GM21723 (cell line): ENCODE measurements at regions not wholly inside any gene's neighbourhood (a gene's known extent, or its start where the extent isn't known, plus 50 kb on each side); places are given as distances from the start of the nearest gene placed in this dataset.
"Not testable (repeated sequence)": the region's sequence is repeated elsewhere in the genome, so short reads cannot be mapped to it uniquely, and the experiment has no call there.

Experiments
- ATAC-seq: cut with Tn5 transposase; IDR thresholded peaks from one replicate; pipeline ENCODE4 v1.9.1; 2021; ENCODE audit warnings: mild to moderate bottlenecking, moderate library complexity; ENCODE audit not compliant: unreplicated experiment

DNA sequence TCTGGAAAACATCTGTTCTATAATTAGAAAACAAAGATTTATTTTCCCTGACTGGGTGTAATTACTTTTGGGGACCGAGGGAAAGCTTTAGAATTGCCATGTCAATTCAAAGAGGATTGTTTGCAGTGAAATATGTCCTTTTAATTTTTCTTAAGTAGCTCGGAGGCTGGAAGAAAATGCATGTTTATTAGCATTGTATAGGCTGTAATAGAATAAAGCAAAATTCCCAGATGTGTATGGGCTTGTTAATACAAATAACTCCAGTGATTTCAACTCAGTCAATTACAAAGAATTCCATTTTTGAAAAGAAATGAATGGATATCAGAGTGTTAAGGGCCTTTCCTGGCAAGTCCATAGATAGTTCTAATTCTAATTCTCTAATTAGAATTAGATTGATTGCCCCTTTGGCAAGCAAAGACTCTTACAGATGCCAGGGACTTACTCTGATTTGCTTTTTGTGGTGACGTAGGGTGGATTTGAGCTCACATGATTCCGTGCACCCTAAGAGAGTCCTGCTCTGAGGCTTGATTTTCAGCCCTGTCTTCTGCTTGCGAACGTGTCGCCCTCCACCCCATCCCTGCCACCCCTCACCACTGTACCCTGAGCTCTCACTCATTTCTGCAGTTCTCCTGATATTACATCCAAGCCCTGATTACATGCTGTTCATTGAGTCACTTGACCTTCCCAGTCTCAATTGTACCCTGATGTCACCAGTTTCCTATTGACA is 70.0 kb upstream of the FAM20A start:
- no peak for ATAC-seq

DNA sequence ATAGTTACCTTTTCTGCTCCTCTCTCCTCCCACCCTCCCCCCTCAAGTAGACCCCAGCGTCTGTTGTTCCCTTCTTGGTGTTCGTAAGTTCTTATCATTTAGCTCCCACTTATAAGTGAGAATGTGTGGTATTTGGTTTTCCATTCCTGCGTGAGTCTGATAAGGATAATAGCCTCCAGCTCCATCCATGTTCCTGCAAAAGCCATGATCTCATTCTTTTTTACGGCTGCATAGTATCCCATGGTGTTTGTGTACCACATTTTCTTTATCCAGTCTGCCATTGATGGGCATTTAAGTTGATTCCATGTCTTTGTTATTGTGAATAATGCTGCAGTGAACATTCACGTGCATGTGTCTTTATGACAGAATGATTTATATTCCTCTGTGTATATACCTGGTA is 65.3 kb upstream of the FAM20A start:
- ATAC-seq = not testable (repeated sequence)

DNA sequence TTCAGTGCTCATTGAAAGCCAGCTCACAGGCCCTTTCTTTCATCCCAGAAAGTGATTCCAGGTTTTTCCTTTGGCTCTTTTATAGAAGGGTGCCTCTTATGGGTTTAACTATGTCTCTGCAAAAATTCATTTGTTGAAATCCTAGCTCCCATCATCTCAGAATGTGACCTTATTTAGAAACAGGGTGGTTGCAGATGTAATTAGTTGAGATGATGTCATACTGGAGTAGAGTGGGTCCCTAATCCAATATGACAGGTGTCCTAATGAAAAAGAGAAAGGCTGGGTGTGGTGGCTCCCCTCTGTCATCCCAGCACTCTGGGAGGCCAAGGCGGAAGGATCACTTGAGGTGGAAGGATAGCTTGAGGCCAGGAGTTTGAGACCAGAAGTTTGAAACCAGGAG is 64.2 kb upstream of the FAM20A start:
- no peak for ATAC-seq

DNA sequence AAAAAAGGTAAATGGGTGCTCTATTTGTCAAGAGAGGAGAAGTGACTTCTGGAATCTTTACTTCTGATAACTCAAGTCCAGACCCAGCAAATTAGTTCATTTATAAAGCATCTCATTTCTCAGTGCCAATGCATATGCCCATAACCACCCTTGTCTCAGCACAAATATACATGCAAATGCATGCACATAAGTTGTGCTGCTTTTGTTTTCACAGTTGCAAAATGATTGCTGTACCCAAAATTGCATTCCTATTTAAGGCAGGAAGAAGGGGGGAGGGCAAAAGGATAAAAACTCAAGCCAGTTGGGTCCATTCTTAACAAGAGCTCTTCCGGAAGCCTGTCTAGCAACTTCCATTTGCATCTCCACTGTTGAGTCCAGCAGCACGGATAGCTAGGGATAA is 61.3 kb upstream of the FAM20A start:
- no peak for ATAC-seq

DNA sequence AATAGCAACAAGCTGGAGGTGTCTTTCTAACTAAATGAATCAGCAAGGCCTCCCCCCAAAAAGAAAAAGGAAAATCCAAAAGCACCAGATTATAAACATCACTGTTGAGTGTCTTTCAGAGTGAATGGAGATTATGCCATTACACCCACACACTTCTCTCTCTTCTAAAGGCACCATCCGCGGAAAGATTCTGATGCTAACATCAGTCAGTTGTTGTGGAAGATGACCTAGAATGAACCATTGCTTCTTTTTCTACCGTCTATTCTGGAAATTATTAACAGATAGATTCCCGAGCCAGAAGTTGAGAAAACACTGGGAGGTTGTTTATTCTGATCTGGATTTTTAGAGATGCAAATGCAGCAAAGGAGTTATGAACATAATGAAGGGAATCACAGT is 60.9 kb upstream of the FAM20A start:
- no peak for ATAC-seq

DNA sequence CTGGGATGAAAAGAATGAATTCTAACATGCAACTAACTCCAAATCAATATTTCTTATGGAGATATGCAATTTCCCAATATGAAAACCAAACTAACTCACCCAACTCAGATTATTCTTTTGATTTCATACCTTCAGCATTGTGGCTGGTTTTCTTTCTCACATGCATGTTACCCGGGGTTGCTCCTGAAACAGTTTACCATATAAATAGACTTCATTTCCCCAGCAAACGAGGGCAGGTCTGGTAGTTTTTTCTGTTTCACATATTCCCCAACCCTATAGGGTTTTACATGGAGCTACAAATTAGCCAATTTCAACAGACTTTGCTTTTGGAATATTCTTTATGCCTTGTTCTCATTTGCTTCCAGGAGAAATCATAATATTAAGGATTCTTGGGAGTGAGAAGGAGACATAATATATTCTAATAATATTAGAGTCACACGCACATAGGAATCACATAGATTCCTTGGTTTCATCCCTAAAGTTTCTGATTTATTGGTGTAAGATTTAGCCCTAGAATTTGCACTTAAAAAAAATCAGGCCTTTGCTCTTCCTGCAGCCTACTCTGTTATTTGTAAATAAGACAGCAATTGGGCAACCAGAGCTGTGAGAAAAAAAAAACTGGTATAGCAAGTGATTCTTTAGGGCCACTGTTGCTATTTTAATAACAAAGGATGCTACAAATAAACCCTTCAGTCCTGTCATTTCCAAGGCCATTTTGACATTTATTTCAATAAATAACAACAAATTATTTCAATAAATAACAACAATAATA is 60.3 kb upstream of the FAM20A start:
- no peak for ATAC-seq

DNA sequence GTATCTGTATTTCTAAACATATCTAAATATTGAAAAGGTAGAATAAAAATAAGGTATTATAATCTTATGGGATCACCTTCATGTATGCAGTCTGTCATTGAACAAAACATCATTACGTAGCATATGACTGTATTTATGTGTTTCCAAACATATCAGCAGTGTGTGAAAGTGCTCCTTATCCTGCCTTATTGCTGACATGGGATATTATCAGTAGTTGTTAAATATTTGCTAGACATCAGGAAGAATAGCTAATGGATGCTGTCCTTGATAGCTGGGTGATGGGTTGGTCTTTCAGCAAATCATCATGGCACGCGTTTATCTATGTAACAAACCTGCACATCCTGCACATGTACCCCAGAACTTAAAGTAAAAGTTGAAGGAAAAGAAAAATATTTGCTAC is 59.1 kb upstream of the FAM20A start:
- ATAC-seq = no peak

DNA sequence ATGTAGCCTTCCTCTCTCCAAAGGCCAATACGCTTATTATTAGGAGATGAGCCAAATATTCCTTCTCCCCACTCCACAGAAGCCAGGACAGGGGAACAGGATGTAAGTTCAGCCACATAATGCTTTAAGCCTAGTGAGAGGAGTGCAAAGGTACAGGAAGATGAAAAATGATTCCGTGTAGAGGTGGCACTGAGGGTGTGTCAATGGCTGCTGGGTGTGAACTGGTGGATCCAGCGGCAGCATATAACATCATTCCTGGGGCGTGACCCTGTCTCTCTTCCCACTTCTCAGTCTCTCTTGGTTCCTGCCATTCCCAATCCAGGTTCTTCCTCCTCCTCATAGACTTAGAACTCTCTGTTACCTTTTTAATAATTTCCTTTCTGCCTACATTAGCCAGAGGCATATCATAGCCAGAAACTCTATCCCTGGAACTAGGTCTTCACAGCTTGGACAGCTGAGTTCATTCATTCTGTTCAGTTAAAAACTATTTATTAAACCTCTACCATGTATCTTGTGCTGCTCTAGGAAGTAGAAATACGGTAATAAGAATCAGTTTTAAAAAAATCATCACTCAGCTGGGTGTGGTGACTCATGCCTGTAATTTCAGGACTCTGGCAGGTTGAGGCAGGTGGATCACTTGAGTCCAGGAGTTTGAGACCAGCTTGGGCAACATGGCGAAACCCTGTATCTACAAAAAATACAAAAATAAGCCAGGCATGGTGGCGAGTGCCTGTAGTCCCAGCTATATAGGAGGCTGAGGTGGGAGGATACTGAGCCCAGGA is 58.0 kb upstream of the FAM20A start:
- no peak for ATAC-seq

DNA sequence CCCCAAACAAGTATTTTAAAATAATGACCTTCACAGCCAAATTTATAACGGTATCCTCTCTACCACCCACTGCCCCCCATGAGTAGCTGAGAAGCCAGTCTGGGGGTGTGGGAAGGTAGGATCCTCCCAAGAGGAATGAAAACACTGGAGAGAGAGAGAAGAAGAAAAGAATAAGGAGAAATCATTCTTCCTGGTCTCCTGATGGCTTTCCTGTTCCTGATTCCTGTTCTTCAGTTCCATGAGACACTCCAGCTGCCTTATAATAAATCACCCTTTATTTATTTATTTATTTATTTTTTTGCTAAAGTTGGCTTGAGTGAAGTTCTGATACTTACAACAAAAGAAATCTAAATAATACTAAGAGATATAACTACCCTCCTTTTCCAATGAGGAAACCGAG is 56.4 kb upstream of the FAM20A start:
- ATAC-seq = no peak

DNA sequence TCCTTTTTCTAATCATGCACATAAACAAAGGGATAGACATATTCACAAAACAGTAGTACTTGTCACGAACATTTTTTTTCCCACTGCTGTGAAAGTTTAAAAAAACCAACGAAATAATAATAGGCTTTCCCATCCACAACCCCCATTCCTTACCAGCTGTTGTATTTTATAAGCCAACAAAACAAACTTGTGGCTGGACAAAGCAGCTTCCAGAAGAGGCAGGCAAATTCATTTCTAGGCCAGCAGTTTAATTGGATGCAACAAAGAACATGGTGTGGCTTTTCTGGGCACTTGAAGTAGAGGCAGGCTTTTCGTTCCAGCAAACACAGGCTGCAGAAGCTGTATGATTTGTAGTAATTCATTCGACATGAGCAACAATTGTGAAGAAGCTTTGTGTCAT is 56.0 kb upstream of the FAM20A start:
- ATAC-seq = no peak

DNA sequence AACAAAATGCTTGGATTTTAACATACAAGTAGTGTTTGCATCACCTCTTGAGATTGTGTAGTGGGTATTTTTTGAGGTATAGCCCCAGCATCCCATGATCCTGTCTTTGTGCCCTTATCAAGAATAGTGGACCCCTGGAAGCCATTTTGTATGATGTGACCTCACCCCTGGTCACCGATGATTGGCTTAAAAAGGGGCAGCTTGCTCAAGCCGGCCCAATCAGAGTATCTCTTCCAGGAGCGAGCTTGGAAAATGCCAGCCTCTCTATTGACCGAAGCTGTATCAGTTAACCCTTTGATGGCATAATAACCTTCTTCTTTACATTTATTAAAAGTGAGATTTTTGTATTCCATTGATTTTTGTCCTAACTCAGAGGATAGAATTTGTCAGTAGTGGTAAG is 55.5 kb upstream of the FAM20A start:
- ATAC-seq = no peak
